ENCODE measurements at regions not wholly inside any gene's neighbourhood (a gene's known extent, or its start where the extent isn't known, plus 50 kb on each side); places are given as distances from the start of the nearest gene placed in this dataset.

DNA sequence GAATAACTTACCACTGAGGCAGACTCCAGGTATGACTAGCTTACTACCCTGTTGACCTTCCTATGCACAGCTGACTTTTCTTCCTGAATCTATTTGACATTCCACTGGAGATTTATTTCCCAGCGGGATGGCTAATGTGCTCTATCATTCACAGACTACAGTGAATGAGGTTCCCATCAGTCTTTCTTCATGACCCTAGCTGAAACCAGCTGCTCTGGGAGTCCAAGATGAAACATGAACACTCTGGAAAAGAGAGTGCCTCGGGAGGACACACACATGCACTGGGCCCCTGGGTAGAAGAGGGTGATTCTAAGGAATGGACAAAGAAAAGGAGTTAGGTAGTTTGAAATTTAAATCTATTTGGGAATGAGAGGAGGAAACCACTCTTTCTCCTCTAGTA, 82.6 kb upstream of the DST start (continued):
- TF ChIP-seq, protein P1, sequence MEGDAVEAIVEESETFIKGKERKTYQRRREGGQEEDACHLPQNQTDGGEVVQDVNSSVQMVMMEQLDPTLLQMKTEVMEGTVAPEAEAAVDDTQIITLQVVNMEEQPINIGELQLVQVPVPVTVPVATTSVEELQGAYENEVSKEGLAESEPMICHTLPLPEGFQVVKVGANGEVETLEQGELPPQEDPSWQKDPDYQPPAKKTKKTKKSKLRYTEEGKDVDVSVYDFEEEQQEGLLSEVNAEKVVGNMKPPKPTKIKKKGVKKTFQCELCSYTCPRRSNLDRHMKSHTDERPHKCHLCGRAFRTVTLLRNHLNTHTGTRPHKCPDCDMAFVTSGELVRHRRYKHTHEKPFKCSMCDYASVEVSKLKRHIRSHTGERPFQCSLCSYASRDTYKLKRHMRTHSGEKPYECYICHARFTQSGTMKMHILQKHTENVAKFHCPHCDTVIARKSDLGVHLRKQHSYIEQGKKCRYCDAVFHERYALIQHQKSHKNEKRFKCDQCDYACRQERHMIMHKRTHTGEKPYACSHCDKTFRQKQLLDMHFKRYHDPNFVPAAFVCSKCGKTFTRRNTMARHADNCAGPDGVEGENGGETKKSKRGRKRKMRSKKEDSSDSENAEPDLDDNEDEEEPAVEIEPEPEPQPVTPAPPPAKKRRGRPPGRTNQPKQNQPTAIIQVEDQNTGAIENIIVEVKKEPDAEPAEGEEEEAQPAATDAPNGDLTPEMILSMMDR (conservative IDR thresholded peaks at IDR 0.05; ENCODE audit: low read depth in 2 of 2): no peak
- TF ChIP-seq ZNF331 (CRISPR knock-in tag; IDR thresholded peaks at IDR 0.05; ENCODE audit: low read depth): no peak

DNA sequence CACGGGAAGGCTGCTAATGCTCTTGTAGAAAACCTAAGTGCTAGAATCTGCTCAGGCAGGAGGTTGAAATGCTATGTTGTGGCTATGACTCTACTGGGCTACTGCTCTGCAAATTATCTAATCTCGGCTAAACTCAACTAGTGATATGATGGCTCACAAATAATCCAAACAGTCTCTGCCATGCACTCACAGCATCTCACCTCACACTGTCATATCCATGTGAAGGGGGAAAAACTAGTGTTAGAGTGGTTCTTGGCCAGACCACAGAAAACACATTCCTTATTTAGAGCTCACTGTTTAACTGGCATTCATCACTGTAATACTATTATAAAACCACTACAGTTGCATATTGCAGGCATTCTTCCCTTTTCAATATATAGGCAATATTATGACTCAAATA, 81.8 kb upstream of the DST start:
- Mint-ChIP-seq H3K27ac (peak overlapping the region; percentile 63; the same call in 1 of the 2 replicates), H3K9me3 (peaks cover 19% of the 10 kb centered on the region), H3K36me3 (ENCODE audit: low read depth) (peaks cover 24% of the 10 kb centered on the region), H3K4me3 (no peak overlapping the region), H3K27me3 (ENCODE audit: insufficient read depth, low read depth, poor library complexity) (peaks cover 7% of the 10 kb centered on the region), H3K4me1 (peaks cover 51% of the 10 kb centered on the region)
- no peaks in the 10 kb centered on the region for H3K9me2 ChIP-seq (ENCODE audit: insufficient read depth)
- H2AFZ ChIP-seq: no peak overlapping the region
- H4K20me1 ChIP-seq (replicated peaks; ENCODE audit: insufficient read depth): no peaks in the 10 kb centered on the region
- ATAC-seq (no peak), DNase-seq (ENCODE audit: low spot score) (no peak)
- H3K79me2 ChIP-seq (replicated peaks; ENCODE audit: insufficient read depth): peaks cover 80% of the 10 kb centered on the region
- H3K4me1 ChIP-seq (ENCODE audit: insufficient read depth): peaks cover 57% of the 10 kb centered on the region
- H3F3A ChIP-seq (replicated peaks; ENCODE audit: low read depth): no peaks in the 10 kb centered on the region
- H3K4me2 ChIP-seq: no peak overlapping the region
- H3K4me3 ChIP-seq: no peak overlapping the region
- no peaks in the 10 kb centered on the region for H3K27me3 ChIP-seq (ENCODE audit: insufficient read depth)
- no peak overlapping the region for H3K27ac ChIP-seq (ENCODE audit: low read depth)
- H3K36me3 ChIP-seq (ENCODE audit: insufficient read depth): peaks cover 9% of the 10 kb centered on the region; the same call in 1 of the 2 replicates
- TF ChIP-seq CREB1 (CRISPR knock-in tag; IDR thresholded peaks at IDR 0.05; ENCODE audit: low read depth) (no peak), NANOG (IDR thresholded peaks at IDR 0.05; ENCODE audit: borderline replicate concordance) (no peak), ZNF331 (CRISPR knock-in tag; IDR thresholded peaks at IDR 0.05; ENCODE audit: low read depth) (no peak), ZNF114 (CRISPR knock-in tag; IDR thresholded peaks at IDR 0.05) (no peak), JUNB (IDR thresholded peaks at IDR 0.05; ENCODE audit: unreplicated experiment) (no peak), EZH2 (IDR thresholded peaks at IDR 0.05; ENCODE audit: low read depth, unreplicated experiment) (no peak)
- TF ChIP-seq, protein P2, sequence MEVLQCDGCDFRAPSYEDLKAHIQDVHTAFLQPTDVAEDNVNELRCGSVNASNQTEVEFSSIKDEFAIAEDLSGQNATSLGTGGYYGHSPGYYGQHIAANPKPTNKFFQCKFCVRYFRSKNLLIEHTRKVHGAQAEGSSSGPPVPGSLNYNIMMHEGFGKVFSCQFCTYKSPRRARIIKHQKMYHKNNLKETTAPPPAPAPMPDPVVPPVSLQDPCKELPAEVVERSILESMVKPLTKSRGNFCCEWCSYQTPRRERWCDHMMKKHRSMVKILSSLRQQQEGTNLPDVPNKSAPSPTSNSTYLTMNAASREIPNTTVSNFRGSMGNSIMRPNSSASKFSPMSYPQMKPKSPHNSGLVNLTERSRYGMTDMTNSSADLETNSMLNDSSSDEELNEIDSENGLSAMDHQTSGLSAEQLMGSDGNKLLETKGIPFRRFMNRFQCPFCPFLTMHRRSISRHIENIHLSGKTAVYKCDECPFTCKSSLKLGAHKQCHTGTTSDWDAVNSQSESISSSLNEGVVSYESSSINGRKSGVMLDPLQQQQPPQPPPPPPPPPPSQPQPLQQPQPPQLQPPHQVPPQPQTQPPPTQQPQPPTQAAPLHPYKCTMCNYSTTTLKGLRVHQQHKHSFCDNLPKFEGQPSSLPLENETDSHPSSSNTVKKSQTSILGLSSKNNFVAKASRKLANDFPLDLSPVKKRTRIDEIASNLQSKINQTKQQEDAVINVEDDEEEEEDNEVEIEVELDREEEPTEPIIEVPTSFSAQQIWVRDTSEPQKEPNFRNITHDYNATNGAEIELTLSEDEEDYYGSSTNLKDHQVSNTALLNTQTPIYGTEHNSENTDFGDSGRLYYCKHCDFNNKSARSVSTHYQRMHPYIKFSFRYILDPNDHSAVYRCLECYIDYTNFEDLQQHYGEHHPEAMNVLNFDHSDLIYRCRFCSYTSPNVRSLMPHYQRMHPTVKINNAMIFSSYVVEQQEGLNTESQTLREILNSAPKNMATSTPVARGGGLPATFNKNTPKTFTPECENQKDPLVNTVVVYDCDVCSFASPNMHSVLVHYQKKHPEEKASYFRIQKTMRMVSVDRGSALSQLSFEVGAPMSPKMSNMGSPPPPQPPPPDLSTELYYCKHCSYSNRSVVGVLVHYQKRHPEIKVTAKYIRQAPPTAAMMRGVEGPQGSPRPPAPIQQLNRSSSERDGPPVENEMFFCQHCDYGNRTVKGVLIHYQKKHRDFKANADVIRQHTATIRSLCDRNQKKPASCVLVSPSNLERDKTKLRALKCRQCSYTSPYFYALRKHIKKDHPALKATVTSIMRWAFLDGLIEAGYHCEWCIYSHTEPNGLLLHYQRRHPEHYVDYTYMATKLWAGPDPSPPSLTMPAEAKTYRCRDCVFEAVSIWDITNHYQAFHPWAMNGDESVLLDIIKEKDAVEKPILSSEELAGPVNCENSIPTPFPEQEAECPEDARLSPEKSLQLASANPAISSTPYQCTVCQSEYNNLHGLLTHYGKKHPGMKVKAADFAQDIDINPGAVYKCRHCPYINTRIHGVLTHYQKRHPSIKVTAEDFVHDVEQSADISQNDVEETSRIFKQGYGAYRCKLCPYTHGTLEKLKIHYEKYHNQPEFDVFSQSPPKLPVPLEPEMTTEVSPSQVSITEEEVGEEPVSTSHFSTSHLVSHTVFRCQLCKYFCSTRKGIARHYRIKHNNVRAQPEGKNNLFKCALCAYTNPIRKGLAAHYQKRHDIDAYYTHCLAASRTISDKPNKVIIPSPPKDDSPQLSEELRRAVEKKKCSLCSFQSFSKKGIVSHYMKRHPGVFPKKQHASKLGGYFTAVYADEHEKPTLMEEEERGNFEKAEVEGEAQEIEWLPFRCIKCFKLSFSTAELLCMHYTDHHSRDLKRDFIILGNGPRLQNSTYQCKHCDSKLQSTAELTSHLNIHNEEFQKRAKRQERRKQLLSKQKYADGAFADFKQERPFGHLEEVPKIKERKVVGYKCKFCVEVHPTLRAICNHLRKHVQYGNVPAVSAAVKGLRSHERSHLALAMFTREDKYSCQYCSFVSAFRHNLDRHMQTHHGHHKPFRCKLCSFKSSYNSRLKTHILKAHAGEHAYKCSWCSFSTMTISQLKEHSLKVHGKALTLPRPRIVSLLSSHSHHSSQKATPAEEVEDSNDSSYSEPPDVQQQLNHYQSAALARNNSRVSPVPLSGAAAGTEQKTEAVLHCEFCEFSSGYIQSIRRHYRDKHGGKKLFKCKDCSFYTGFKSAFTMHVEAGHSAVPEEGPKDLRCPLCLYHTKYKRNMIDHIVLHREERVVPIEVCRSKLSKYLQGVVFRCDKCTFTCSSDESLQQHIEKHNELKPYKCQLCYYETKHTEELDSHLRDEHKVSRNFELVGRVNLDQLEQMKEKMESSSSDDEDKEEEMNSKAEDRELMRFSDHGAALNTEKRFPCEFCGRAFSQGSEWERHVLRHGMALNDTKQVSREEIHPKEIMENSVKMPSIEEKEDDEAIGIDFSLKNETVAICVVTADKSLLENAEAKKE (CRISPR knock-in tag; IDR thresholded peaks at IDR 0.05): no peak
- TF ChIP-seq, protein P3, sequence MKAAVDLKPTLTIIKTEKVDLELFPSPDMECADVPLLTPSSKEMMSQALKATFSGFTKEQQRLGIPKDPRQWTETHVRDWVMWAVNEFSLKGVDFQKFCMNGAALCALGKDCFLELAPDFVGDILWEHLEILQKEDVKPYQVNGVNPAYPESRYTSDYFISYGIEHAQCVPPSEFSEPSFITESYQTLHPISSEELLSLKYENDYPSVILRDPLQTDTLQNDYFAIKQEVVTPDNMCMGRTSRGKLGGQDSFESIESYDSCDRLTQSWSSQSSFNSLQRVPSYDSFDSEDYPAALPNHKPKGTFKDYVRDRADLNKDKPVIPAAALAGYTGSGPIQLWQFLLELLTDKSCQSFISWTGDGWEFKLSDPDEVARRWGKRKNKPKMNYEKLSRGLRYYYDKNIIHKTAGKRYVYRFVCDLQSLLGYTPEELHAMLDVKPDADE (IDR thresholded peaks at IDR 0.05): no peak
- TF ChIP-seq, protein P1 (conservative IDR thresholded peaks at IDR 0.05; ENCODE audit: low read depth in 2 of 2): no peak
- TF ChIP-seq, protein P4, sequence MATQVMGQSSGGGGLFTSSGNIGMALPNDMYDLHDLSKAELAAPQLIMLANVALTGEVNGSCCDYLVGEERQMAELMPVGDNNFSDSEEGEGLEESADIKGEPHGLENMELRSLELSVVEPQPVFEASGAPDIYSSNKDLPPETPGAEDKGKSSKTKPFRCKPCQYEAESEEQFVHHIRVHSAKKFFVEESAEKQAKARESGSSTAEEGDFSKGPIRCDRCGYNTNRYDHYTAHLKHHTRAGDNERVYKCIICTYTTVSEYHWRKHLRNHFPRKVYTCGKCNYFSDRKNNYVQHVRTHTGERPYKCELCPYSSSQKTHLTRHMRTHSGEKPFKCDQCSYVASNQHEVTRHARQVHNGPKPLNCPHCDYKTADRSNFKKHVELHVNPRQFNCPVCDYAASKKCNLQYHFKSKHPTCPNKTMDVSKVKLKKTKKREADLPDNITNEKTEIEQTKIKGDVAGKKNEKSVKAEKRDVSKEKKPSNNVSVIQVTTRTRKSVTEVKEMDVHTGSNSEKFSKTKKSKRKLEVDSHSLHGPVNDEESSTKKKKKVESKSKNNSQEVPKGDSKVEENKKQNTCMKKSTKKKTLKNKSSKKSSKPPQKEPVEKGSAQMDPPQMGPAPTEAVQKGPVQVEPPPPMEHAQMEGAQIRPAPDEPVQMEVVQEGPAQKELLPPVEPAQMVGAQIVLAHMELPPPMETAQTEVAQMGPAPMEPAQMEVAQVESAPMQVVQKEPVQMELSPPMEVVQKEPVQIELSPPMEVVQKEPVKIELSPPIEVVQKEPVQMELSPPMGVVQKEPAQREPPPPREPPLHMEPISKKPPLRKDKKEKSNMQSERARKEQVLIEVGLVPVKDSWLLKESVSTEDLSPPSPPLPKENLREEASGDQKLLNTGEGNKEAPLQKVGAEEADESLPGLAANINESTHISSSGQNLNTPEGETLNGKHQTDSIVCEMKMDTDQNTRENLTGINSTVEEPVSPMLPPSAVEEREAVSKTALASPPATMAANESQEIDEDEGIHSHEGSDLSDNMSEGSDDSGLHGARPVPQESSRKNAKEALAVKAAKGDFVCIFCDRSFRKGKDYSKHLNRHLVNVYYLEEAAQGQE (IDR thresholded peaks at IDR 0.05; ENCODE audit: unreplicated experiment): no peak

Measured in GM23338 (cell line).